ENCODE measurements at regions not wholly inside any gene's neighbourhood (a gene's known extent, or its start where the extent isn't known, plus 50 kb on each side); places are given as distances from the start of the nearest gene placed in this dataset.

DNA sequence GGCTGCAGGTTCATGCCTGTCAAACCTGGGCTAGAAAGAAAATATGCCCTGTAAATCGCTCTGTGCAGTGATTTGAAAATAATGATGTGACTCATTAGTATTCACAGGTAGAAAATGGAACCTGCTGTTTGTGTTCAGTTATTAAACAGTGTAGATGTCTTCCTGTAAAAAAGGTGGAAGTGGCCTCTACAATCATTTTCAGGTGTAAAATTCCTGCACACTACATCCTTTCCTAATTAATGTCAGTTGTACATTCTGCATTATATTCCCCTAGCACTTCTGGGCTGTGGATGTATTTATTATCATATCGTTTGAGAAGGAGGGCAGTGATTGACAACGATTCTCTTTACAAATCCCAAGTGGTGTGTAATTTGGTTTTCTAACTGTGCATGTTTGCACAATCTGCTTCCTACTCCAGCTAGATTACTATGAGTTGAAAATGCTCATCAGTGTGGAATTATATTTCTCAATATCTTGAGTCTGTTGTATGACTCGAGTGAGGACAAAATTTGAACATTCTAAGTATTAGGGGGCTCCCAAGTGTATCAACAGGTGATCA lies 454.0 kb upstream of the DDI1 start:
- TF ChIP-seq, protein P1, sequence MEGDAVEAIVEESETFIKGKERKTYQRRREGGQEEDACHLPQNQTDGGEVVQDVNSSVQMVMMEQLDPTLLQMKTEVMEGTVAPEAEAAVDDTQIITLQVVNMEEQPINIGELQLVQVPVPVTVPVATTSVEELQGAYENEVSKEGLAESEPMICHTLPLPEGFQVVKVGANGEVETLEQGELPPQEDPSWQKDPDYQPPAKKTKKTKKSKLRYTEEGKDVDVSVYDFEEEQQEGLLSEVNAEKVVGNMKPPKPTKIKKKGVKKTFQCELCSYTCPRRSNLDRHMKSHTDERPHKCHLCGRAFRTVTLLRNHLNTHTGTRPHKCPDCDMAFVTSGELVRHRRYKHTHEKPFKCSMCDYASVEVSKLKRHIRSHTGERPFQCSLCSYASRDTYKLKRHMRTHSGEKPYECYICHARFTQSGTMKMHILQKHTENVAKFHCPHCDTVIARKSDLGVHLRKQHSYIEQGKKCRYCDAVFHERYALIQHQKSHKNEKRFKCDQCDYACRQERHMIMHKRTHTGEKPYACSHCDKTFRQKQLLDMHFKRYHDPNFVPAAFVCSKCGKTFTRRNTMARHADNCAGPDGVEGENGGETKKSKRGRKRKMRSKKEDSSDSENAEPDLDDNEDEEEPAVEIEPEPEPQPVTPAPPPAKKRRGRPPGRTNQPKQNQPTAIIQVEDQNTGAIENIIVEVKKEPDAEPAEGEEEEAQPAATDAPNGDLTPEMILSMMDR (IDR thresholded peaks at IDR 0.05) = no peak
- no peak overlapping the region for H3K4me3 ChIP-seq
- H3K27ac ChIP-seq = no peak overlapping the region
- no peak for DNase-seq (ENCODE audit: low spot score)

DNA sequence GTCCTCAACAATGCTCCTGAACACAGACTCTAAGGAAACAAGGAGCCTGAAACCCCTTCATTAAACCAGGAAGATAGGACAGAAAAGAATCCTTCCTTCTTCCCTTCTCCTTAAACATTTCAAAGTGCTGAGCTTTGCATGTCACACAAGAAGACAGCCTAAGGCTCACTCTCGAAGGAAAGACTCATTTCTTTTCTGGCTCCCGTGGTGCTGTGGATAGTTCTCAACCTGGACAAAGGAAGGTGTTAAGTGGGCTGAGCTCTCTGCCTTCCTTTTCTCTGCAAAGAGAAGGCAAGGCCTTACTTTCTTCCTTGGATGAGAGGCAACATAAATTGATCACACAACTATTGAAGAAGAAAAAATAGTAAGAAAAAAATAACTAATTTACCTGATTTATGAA lies 452.4 kb upstream of the DDI1 start:
- no peak overlapping the region for H3K4me3 ChIP-seq
- no peak overlapping the region for H3K27ac ChIP-seq
- DNase-seq (ENCODE audit: low spot score) = no peak
- TF ChIP-seq, protein P1 (IDR thresholded peaks at IDR 0.05) = no peak

DNA sequence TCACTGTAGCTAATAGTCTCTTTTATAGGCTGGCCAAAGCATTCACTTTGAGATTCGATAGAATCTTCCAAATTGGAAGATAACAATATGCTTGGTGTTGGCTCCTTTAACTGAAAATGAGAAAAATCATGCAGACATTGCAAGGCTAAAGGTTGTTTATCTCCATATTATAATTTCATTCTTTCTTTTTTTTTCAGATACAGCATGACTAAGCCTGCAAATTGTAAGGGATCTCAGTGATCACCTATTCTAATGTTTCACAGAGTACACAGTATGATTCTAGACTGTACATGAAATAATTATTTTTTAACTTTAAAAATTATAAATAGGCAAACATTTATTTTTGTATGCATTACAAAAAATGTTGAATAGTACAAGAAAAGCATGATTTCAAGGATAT lies 451.7 kb upstream of the DDI1 start:
- TF ChIP-seq, protein P1 (IDR thresholded peaks at IDR 0.05) = no peak
- no peak for DNase-seq (ENCODE audit: low spot score)
- no peak overlapping the region for H3K4me3 ChIP-seq
- H3K27ac ChIP-seq = no peak overlapping the region

DNA sequence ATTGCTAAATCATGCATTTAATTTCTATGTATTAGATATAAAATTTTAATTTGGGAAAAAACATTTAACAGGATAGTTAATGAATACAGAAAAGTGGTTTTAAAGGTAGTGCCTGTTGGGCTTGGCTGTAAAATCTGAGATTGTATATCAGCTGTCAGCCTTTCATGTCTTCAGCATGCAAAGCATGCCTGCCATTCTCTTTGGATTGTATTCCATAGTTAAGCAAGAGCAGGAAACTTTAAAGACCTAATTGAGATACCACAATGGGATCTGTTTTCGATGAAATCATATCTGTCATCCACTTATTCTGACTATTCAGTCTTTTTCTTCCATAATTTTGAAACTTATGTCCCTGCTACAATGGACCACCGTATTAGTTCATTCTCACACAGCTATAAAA lies 451.0 kb upstream of the DDI1 start:
- Histone ChIP-seq H3K27ac (no peak overlapping the region), H3K4me3 (no peak overlapping the region)
- TF ChIP-seq, protein P1 (IDR thresholded peaks at IDR 0.05) = no peak
- no peak for DNase-seq (ENCODE audit: low spot score)

DNA sequence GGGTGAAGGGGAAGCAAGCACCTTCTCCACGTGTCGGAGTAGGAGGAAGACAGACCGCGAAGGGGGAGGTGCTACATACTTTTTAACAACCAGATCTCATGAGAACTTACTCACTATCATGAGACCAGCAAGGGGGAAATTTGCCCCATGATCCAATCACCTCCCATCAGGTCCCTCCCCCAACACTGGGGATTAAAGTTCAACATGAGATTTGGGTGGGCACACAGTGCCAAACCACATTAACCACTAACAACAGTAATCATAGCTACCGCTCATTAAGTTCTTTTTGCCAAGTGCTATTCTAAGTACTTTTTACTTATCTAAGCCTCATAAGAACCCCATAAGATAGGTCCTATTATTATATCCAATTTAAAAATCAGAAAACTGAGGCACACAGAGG lies 450.5 kb upstream of the DDI1 start:
- Histone ChIP-seq H3K27ac (no peak overlapping the region), H3K4me3 (no peak overlapping the region)
- DNase-seq (ENCODE audit: low spot score) = no peak
- TF ChIP-seq, protein P1 (IDR thresholded peaks at IDR 0.05) = no peak

DNA sequence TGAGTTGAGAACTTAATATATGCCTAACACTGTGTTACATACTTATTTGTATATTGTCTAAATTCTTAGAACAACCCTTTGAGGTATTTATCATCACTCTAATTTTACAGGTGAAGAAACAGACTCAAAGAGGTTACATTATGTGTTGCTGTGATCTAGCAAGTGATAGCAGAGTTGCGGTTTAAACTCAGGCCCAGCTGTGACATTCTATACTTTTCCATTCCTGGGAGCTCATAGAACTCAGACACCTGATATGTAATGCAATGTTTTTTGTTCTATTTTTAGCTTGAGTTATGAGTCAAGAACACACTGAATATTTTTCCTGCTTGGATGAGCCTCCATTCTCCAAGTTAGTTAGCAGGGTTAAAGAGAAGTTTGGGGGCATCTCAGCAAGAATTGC lies 449.7 kb upstream of the DDI1 start:
- Histone ChIP-seq H3K27ac (no peak overlapping the region), H3K4me3 (no peak overlapping the region)
- TF ChIP-seq, protein P1 (IDR thresholded peaks at IDR 0.05) = no peak
- DNase-seq (ENCODE audit: low spot score) = no peak

DNA sequence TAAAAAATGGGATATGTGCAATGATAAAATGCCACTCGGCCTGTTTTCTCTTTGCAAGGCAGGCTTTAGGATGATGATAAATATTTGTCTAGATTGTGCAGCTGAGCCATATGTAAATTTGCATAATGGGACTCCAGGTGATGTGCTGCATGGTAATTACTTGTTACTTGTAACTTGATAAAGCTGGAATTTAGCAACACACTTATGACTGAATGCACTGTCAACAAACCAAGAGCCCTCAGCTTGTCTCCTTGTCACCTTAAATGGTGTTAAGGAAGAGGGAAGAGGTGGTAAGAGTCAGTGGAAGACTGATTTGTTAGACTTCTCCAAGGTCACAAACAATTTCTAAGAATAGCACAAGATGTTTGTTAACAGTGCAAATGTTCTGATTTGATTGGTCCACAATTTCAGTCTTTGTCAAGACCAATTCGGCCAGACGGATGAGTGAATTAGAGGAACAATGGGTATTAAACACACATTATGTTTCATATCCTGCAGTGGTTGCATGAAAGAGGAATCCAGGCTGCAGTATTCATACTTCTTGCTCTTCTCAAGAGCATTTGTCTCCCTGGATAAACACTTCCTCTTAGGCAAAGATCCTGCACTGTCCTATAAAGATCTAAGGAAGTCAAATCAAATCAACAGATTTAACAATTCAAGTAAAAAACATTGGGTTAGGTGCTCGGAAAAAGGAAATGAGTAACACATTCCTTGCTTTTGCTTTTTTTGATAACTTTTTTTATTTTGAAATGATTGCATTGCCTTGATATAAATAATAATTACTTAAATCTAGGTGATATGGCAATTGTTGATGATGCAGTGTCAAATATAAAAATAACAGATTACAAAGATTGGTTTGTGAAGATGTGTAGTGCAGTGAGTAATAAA lies 448.3 kb upstream of the DDI1 start:
- TF ChIP-seq, protein P1 (IDR thresholded peaks at IDR 0.05) = no peak
- Histone ChIP-seq H3K27ac (no peak overlapping the region), H3K4me3 (no peak overlapping the region)
- no peak for DNase-seq (ENCODE audit: low spot score)
